ENCODE measurements at regions not wholly inside any gene's neighbourhood (a gene's known extent, or its start where the extent isn't known, plus 50 kb on each side); places are given as distances from the start of the nearest gene placed in this dataset.

DNA sequence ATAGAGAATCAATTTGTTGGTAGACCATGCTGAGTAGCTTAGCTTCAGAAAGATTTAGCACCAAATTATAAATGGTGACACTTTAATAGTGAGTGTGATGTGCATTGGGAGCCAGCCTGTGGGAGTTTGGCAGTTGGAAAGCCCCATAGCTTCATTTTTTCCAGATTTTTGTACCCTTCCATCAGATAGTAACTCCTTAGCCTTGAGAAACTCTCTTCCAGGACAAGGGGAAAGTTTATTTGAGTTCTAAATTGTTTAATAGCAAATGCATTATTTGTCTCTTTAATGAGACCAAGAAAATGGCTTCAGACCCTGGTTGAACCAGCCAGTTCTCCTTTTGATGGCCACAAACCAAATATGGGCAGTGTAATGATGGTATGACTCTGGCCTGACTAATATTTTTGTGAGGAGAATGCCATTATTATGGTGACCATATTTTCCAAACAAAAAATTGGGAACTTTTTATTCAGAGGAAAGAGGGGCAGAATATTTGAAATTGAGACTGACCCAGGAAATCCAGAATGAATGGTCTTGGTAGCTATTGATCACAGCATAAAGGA, 49.8 kb downstream of the PLCE1 start:
- DNase-seq, result no peak

DNA sequence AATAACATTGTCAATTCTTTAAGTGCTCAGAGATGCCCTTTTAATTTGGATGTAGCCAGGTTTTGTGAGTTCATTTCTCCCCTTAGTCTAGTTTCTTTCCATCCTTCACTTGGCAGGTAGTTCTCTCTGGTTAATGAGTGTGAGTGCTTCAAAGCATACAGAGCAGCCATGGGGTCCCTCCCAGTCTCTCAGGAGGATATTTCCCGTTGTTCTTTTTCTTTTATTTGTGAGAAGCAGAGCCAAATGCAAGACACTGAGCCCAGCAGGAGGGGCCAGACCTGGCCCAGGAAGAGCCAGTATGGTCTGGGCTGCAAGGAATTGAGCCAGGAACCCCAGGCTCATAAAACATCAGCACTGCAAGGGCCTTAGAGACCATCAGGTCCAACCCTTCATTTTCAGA, 52.4 kb downstream of the PLCE1 start:
- DNase-seq, result no peak

DNA sequence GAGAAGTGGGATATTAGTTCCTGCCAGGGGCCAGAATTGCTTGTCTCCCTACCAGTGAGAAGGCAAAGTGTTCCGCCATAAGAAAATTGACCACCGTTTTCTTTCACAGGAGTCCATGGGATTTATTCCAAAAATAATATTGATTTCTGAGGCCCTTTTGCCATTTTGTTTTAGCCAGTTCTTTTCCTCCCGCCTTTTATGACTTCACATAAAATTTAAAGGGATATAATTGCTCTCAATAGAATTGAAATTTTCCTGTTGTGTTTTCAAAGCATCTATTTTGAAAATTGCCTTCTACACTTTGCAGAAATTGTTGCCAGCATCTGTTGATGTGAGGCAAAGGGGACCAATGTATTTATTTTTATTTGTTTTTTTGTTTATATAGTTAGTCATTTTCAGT, 53.6 kb downstream of the PLCE1 start:
- peak in 1 of 2 experiments; percentile 10 for DNase-seq

- no peak for DNase-seq
Measured at GRCh38 chr10:94049911-94050310, 56.2 kb downstream of the PLCE1 start.

DNA sequence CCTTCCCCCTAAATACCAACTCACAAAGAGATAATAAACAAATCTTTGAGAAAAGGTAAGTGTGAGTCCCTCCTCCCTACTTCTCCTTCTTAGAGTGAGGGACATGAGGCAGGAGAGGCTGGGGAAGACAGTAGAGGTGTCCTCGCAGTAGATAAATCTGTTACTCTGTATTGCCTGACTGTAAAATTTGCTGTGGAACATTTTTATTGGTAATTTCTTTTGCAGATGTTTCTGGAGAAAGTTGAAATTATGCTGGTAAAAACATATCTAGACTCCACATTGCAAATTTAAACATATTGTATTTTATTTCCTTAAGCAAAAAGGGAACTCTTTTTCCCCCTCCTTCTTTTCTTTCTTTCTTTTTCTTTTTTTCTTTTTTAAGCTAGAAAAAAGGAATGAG, 58.5 kb downstream of the PLCE1 start:
- no peak for DNase-seq

- no peak for DNase-seq
Measured at GRCh38 chr10:94052866-94053791, 59.4 kb downstream of the PLCE1 start.

GRCh38 chr10:94059178-94059883, 65.6 kb downstream of the PLCE1 start:
- no peak for DNase-seq

GRCh38 chr10:94061026-94061425, 67.3 kb downstream of the PLCE1 start:
- DNase-seq, result no peak

DNA sequence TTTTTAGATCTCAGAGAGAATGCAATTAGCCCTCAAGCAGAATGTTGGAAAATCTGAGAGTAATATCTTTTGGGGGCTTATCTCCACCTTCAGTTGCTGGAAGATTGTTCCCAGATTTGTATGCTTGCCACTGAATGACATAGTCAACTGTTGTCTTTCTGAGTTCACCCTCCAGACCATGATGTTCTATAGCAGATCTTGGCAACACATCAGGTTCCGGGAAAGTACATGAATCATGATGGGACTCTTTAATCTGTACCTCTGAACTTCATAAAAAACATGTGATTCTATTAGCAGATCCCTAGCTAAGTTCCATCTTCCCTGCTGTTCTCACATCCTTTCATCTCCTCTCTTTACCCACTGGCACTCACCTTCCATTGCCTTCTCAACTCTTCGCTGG, 68.9 kb downstream of the PLCE1 start:
- no peak for DNase-seq

- DNase-seq, result no peak
Measured at GRCh38 chr10:94065362-94065761, 71.6 kb downstream of the PLCE1 start.

DNA sequence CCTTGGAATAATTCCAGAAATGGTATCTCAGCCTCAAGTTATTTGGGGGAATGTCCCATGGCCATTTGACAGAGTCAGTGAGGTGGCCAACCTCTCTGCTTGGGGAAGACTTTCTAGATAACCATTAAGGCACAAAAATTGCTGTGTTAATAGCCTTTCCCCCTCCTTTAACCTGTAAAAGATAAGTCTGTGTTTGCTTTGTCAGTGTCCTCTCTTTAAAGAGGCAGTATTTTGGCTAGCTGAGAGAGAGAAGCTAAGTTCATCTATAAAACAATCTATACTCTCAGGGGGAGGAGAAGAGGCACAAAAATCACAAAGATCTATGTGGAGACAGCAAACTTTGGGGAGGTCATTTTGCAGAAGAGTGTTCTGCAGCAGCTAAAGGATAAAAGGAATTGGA, 72.1 kb downstream of the PLCE1 start:
- DNase-seq, result no peak

DNA sequence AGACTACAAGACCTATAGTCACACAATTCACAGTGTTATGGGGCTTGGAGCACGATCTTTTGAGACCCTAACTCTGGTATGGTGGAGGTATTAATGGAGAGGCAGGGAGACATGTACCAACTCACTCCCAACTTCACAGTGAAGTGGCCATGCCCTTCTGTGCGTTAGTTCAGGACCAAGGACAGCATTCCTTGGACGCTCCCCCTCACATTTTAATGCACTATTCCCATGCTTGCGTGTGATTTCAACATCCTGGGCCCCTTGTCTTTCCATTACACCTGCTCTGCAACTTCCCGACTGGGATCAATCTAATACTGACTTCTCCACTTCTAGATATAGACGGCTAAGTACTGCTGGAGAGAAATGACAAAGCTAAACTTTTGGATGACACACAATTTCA, 72.7 kb downstream of the PLCE1 start:
- no peak for DNase-seq

DNA sequence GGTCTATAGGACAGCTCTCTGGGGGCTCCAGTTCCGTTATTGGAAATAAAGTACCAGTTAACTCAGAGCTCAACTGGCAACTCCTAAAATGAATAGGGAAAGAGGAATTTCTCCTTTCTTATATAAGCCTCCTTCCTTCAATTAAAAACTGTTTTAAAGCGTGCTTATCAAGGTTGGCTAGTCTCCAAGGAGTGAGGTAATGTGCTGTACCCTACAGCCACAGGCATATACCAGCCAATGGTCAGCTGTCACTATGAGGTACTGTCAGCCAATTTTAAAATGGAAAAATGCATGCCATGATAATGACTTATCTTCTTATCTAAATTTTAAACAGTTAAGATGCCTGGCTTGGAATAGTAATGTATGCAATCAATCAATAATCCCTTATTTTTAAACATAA, 76.2 kb downstream of the PLCE1 start:
- no peak for DNase-seq

DNA sequence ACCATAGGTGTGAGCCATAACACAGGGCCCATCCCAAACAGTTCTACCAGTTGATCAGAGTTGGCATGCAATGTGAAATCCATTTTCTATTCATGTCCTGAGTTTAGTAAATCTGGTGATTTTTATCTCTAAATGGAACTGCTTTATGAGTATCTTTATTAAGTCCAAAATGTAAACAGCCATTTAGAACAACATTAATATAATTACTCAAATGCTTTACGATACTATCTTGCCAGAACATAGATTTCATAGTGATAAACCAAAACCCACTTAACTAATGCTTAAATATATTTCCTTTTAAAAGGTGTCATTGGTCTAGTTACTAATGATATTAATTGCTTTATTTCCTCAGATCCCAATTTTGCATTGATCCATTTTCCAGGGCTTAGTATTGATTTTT, 80.7 kb downstream of the PLCE1 start:
- DNase-seq, result no peak

DNA sequence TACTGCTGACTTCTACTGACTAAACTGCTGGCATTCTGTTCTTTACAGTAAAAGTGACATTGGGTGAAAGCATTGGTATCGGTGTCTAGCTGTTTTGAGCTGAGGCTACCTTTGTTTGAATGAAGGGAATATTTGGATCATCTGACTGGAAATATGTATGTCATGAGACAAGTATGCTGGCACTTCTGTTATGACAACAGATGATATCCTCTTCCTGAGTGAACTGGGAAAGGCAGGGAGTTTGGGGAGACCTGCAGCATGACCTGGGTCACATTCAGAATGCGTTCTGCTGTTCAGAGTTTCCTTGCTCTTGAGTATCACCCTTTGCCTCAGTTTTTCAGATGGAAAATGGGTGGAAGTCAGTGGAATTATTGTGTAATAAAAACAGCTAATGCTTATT, 81.8 kb downstream of the PLCE1 start:
- DNase-seq, result no peak

GRCh38 chr10:94076325-94076841, 82.7 kb downstream of the PLCE1 start:
- no peak for DNase-seq

DNA sequence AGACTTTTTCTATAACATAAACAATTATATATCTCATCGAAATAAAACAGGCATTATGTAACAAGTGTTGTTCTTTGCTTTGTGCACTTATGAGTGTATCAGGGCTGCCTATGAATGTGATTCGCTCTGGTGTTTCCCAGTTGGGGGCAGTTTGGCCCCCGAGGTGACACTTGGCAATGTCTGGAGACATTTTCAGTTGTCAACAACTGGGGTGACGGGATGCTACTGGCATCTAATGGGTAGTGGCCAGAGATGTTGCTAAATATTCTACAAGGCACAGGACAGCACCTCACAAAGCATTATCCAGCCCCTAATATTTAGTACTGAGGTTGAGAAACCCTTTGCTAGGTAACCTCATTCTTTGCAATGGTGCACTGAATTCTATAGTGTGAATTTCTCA, 83.3 kb downstream of the PLCE1 start:
- DNase-seq, result no peak

DNA sequence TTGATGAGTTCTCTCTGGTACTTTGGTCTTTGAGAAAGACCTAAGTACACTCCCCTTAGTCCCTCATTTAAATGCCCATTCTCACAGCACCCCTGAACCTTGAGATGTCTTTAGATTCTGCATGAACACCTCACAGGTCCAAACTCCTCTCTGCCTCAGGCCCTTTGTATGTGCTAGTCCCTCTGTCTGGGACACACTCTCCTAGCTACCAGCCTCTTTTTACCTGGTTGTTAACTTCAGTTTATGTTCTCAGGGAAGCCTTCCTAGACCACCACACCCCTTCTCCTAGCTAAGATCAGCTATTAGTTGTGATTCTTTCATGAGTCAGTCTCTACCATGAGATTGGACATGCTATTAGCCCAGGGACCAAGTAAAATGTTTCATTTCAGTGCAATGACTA, 86.4 kb downstream of the PLCE1 start:
- no peak for DNase-seq

GRCh38 chr10:94083662-94084265, 90.0 kb downstream of the PLCE1 start:
- no peak for DNase-seq

DNA sequence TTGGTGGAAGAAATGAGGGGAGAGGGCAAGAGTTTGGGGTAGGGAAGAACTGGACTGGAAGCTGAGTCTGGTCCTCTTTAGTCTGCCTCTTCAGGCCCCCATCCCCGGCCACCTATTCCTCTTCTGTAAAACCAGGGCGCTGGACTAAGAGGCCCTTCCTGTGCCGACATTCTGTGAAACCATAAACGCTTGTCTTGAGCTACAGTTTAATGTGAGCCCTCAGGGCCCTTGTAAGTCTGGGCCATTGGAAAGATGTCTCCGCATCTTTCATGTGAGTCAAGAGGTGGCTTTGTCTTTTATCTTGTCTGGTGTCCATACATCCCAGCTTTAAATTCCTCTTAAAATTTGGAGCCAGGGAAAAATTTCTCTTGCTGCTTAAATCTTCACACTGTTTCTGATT, 90.6 kb downstream of the PLCE1 start:
- no peak for DNase-seq

DNA sequence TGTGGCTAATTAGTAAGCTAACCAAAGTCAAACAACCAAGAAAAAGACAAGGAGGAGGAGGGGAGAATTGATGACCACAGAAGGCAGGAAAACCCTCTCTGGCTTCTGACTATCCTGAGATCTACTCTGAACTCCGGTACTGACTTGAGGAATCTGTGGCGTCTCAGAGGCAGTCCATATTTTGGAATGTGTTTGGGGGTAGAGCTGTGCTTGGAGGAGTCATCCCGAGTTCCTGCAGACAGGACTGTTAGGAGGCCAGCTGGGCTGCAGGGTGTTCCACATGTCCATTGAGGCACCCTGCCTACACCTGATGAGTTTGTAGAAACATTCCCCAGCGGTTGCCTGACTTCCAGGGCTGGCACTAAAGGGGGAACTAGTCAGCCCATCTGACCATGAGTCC, 91.6 kb downstream of the PLCE1 start:
- DNase-seq, result no peak

GRCh38 chr10:94085766-94086437, 92.2 kb downstream of the PLCE1 start:
- no peak for DNase-seq

- no peak for DNase-seq
Measured at GRCh38 chr10:94088926-94089381, 95.2 kb downstream of the PLCE1 start.

All from NCI-H1930 (cell line).